Activated CD4-positive, alpha-beta T cell treated with anti-CD3 and anti-CD28 coated beads, Interleukin-2, amount 50 U/mL, for 16 hours (primary cell): ENCODE measurements at regions not wholly inside any gene's neighbourhood (a gene's known extent, or its start where the extent isn't known, plus 50 kb on each side); places are given as distances from the start of the nearest gene placed in this dataset.

Source experiments
- DNase-seq: peaks from one replicate; pipeline ENCODE4 v3.0.0-alpha.2; 2020

DNA sequence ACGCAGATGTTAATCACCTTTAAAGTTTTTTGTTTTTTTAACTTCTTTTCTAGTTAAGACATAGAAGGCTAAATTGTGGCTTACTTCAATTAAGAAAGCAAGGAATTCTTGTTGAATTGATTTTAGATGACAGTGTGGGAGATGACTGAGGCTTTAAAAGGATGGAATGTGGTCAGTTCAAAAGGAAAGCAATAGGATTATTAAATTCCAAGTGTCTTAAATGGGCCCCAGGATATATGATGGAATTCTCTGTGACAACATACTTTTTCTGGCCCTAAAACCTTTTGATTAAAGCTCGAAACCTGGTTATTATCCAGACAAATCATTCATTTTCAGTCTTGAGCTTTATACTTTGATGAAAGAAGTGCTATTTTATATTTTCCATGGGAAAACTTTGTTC lies 179.0 kb upstream of the TMEFF2 start:
- DNase-seq = no peak

- DNase-seq = no peak
Measured at GRCh38 chr2:192373221-192373620, 178.5 kb upstream of the TMEFF2 start.

DNA sequence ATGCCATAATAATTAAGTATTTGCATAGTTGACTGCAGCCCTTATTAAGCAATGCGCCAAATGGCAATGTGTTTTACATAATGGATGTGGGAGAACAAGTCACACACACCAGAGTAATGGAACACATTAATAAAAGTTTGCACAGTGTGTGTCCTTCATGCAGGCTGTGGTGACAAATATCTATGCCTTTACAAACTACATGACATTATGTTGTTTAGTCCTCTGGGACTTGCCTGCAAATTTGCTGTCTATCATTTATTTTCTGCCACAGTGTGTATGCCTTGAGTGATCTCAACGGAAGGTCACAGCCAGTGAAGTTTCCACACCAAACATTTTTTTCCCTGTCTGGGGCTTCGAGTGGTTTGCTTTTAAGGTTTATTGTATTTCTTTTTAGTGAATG lies 175.2 kb upstream of the TMEFF2 start:
- DNase-seq = no peak

DNA sequence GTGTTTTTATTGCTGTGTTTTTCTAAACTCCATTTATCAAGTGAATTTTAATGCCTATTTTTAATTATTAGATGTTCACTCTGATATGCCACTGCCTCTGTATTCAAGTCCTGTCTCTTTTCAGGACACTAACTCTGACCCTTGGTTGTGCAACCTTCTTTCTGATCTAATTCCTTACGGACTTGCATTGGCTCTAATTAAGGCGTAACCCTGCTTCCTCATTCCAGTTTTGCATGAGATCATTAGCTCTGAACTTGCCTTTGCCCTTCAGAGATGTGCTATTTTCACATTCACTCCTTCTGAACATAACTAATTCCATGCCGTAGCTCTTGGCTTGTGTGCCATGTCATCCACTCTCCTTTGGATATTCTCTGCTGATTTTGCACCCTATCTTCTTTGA lies 162.5 kb upstream of the TMEFF2 start:
- no peak for DNase-seq

DNA sequence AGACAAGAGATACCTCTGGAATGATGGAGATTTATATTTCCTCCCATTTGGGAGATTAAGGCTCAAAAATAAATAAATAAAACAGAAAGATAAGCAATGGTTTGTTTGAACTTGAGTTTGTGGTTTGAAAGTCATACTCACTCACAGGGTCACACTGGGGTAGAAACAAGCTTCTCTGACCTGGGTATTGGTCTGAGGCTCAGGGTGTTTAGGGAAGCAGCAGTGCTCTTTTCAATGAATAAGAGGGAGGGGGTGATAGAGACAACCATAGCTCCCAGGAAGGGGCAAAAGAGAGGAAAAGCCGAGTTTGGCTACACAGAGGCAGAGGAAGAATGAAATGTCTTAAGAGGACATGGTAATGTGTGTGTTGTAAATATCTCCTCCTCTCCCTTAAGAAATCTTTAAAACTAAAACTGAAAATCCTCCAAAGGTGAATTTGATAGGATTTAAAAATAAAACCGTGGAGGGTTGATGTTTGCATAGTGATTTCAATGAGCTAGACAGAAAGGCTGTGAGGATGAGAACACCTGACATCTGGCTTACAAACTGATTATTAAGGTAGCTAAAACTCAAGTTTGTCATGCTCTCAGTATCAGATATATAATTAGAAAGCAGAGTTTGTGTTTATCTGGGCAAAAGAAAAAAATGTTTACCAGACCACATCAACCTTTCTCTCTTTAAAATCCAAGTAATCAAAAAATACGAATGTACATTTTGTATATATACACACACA lies 159.9 kb upstream of the TMEFF2 start:
- DNase-seq = no peak

DNA sequence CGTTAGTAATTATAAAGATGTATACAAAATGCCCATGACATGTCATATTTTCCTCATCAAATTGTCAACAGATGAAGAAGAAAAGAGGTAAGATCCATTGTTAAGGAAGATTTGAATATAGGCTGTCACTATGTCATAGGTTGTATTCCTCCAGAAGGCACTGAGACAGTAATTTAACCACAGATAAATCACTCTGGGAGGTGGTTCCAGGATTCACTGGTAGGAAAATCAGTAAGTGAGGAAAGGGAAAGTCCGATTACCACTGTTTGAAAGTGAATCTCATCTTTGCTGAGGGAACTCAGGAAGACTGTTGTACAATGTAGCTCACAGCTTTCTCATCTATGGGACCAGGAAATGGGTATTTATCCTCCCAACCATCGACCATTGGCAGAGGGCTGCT lies 152.8 kb upstream of the TMEFF2 start:
- no peak for DNase-seq

GRCh38 chr2:192345287-192345686 lies 150.6 kb upstream of the TMEFF2 start:
- DNase-seq = no peak

GRCh38 chr2:192333642-192334041 lies 138.9 kb upstream of the TMEFF2 start:
- no peak for DNase-seq

DNA sequence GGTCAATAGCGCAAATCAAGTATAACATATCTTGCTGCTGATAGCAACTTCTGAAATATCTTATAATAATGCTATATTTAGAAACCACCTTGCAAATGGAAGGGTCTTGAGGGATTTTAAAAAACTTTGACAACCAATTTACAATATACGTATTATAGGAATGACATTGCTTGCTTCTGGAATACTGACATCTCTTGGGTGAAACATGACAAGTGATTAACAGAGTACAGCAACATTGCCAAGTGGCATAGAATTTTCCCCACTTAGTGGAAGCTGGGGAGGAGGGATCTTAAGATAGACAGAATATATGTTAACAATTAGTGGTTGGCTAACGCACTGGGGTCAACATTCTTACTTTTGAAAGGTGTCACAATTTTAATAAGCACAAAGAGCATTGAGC lies 133.6 kb upstream of the TMEFF2 start:
- DNase-seq = no peak

- no peak for DNase-seq
Measured at GRCh38 chr2:192327576-192327975, 132.8 kb upstream of the TMEFF2 start.

GRCh38 chr2:192315543-192315942 lies 120.8 kb upstream of the TMEFF2 start:
- no peak for DNase-seq

- no peak for DNase-seq
Measured at GRCh38 chr2:192314800-192315481, 120.2 kb upstream of the TMEFF2 start.

- no peak for DNase-seq
Measured at GRCh38 chr2:192313773-192314172, 119.0 kb upstream of the TMEFF2 start.

GRCh38 chr2:192311701-192312460 lies 117.1 kb upstream of the TMEFF2 start:
- no peak for DNase-seq

GRCh38 chr2:192307530-192307929 lies 112.8 kb upstream of the TMEFF2 start:
- no peak for DNase-seq

GRCh38 chr2:192298664-192299063 lies 103.9 kb upstream of the TMEFF2 start:
- no peak for DNase-seq

GRCh38 chr2:192292478-192292877 lies 97.7 kb upstream of the TMEFF2 start:
- DNase-seq = no peak

DNA sequence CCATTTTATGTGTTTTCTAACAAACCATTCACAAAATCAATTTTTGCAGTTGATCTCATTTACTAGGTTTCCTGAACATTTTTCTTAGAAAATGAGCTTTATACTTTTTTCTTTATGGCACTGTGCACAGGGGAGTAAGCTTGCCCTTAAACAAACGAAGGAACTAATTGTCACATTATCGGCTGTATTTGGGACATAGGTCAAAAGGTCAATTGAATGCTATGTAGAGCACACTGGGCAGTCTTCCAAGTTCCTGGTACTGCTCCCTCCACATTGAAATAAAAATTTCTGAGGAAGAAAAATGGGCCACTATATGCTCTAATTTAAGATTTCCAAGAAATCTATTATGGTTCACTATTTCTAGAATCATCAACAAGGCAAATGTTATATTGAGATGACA lies 93.6 kb upstream of the TMEFF2 start:
- no peak for DNase-seq

DNA sequence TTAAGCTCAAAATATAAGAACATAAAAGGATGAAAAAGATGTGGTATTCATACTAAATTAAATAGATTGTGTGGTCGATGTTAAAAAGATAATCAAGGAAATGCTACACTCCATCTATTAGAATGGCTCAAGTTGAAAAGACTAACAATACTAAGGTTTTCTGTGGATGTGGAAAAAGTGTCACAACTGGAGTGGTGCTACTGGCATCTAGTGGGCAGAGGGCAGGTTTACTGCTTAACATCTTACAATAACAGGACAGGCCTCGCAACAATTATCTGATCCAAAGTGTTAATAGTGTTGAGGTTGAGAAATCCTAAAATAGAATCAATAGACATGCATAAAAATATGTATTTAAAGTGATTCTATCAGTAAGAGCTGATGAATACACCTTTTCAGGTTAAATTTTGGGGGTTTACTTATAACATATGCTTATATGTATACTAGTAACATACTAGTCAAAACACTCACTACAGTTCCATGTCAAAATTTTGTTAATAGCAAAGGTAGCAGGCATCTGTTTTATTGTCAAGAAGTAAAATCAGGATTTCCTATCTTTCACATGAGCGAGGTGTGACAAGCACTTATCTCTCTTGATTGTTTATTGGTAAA lies 91.5 kb upstream of the TMEFF2 start:
- peak; percentile 2 for DNase-seq

GRCh38 chr2:192283450-192283849 lies 88.7 kb upstream of the TMEFF2 start:
- DNase-seq = no peak

GRCh38 chr2:192278701-192279100 lies 84.0 kb upstream of the TMEFF2 start:
- DNase-seq = no peak

DNA sequence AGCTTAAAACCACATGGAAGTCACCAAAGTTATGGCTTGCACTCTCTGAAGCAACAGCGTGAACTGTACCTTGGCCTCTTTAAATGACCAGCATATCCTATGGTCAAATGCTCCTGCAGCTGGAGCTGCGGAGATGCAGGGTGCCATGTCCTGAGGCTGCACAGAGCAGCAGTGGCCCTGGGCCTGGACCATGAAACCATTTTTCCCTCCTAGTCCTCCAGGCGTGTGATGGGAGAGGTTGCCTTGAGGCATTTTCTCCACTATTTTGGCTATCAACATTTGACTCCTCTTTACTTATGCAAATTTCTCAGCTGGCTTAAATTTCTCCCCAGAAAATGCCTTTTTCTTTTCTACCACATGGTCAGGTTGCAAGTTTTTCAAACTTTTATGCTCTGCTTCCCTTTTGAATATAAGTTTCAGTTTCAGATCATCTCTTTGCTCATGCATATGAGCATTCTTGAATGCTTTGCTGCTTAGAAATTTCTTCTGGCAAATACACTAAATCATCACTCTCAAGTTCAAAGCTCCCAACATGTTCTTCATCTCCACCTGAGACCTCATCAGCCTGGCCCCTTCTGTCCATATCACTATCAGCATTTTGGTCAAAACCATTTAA lies 82.9 kb upstream of the TMEFF2 start:
- DNase-seq = no peak

DNA sequence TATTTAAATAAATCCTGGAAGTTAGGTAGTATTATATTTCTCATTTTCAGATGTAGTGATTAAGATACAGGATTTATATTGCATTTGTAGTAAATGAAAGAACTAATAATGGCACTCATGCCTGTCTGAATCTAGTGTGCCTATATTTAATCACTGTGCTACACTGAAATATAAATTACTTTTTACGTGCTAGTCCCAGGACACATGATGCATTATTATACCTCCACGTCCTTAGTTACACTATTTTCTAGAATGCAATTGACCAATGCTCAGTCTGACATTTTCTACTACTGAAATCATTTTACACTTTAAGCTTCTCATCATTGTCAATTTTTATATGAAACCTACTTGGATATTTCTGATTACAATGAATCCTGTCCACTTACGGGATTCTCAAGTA lies 80.9 kb upstream of the TMEFF2 start:
- no peak for DNase-seq
